ENCODE measurements at regions not wholly inside any gene's neighbourhood (a gene's known extent, or its start where the extent isn't known, plus 50 kb on each side); places are given as distances from the start of the nearest gene placed in this dataset.

GRCh38 chr3:187504435-187504834, 136.2 kb downstream of the RTP4 start:
- H2AFZ ChIP-seq (ENCODE audit: low read depth, low read length): no peak overlapping the region
- in situ Hi-C loops (cut with MboI): no loop called here
- H3K27me3 ChIP-seq (ENCODE audit: control insufficient read depth in 2 of 2, insufficient read depth in 2 of 2, low read length in 2 of 2): peaks cover 0 to 4% of the 10 kb centered on the region in 2 experiments; a peak in 1 of 5 replicates
- FAIRE-seq (no peak), DNase-seq (ENCODE audit: extremely low read depth in 1 of 4, low spot score in 3 of 4) (no peak), ATAC-seq (no peak)
- H4K20me1 ChIP-seq (replicated peaks; ENCODE audit: control insufficient read depth, insufficient read depth, low read length): no peaks in the 10 kb centered on the region
- no peaks in the 10 kb centered on the region for H3K9me1 ChIP-seq (ENCODE audit: control insufficient read depth, insufficient read depth, low read length)
- TF ChIP-seq HMBOX1 (IDR thresholded peaks at IDR 0.05): peak; percentile 38; the same call in 1 of the 2 replicates
- no peak for TF ChIP-seq TRIM28 (IDR thresholded peaks at IDR 0.05)
- no peaks in the 10 kb centered on the region for H3K4me1 ChIP-seq (replicated peaks in 1 of 2; ENCODE audit: control insufficient read depth in 2 of 2, insufficient read depth in 2 of 2, low read length in 2 of 2)
- CTCF ChIA-PET (ENCODE audit: low intra/inter-chr PET ratio): no interaction called here
- no peaks in the 10 kb centered on the region for H3K9me3 ChIP-seq (replicated peaks; ENCODE audit: control insufficient read depth, insufficient read depth, low read depth, low read length)
- POLR2A ChIA-PET: no interaction called here
- intact Hi-C loops (cut with micrococcal nuclease): no loop called here
- 9% methylated on average over 3 of the region's 3 CpGs for WGBS (ENCODE audit: insufficient coverage, low coverage, missing lambda C conversion rate)
- H3K4me3 ChIP-seq: no peak overlapping the region
- no peaks in the 10 kb centered on the region for H3K79me2 ChIP-seq (ENCODE audit: control insufficient read depth, insufficient read depth, low read length)
- no peak overlapping the region for H3K27ac ChIP-seq (ENCODE audit: extremely low read depth, low read depth, low read length)
- no peaks in the 10 kb centered on the region for H3K36me3 ChIP-seq (ENCODE audit: control insufficient read depth, insufficient read depth, low read length)
- no TSS peak for BruUV-seq (replicated peaks)
- H3K4me2 ChIP-seq (ENCODE audit: insufficient read depth, low read length): no peak overlapping the region
- no peak overlapping the region for H3K9ac ChIP-seq (ENCODE audit: insufficient read depth in 1 of 2, low read depth in 2 of 2, low read length in 2 of 2)

- H3K79me2 ChIP-seq (ENCODE audit: control insufficient read depth, insufficient read depth, low read length): no peaks in the 10 kb centered on the region
- H3K9me1 ChIP-seq (ENCODE audit: control insufficient read depth, insufficient read depth, low read length): no peaks in the 10 kb centered on the region
- ChIA-PET CTCF (ENCODE audit: low intra/inter-chr PET ratio) (interaction anchor here (0.6 kb wide), 1 partner anchor 107 kb away, joined by 3 read pairs; no protein-coding TSS in a partner anchor), POLR2A (no interaction called here)
- no peak overlapping the region for H3K27ac ChIP-seq (ENCODE audit: extremely low read depth, low read depth, low read length)
- in situ Hi-C loops (cut with MboI) (no loop called here), intact Hi-C loops (cut with micrococcal nuclease) (no loop called here)
- DNase-seq (ENCODE audit: extremely low read depth in 1 of 4, low spot score in 3 of 4): no peak
- H3K9ac ChIP-seq (ENCODE audit: insufficient read depth in 1 of 2, low read depth in 2 of 2, low read length in 2 of 2): no peak overlapping the region
- no peaks in the 10 kb centered on the region for H3K27me3 ChIP-seq (ENCODE audit: control insufficient read depth in 2 of 2, insufficient read depth in 2 of 2, low read length in 2 of 2)
- no peak for ATAC-seq
- no peak overlapping the region for H3K4me3 ChIP-seq
- H4K20me1 ChIP-seq (replicated peaks; ENCODE audit: control insufficient read depth, insufficient read depth, low read length): no peaks in the 10 kb centered on the region
- H2AFZ ChIP-seq (ENCODE audit: low read depth, low read length): no peak overlapping the region
- WGBS (ENCODE audit: insufficient coverage, low coverage, missing lambda C conversion rate): 0% methylated on average over 3 of the region's 3 CpGs
- FAIRE-seq: no peak
- TF ChIP-seq MAFF (IDR thresholded peaks at IDR 0.05; ENCODE audit: low read length) (0 out of 2 replicates have a peak, but pooled peaks have one; percentile 13), MAFG (tag; conservative IDR thresholded peaks at IDR 0.05) (0 out of 2 replicates have a peak, but pooled peaks have one; percentile 10), ZNF239 (CRISPR knock-in tag; IDR thresholded peaks at IDR 0.05) (no peak), KLF1 (tag; IDR thresholded peaks at IDR 0.05) (no peak), C11orf30 (IDR thresholded peaks at IDR 0.05; ENCODE audit: low read depth) (peak; percentile 31; the same call in 1 of the 2 replicates), ZNF316 (IDR thresholded peaks at IDR 0.05) (peak; percentile 40; the same call in 1 of the 2 replicates)
- TF ChIP-seq, protein P1, sequence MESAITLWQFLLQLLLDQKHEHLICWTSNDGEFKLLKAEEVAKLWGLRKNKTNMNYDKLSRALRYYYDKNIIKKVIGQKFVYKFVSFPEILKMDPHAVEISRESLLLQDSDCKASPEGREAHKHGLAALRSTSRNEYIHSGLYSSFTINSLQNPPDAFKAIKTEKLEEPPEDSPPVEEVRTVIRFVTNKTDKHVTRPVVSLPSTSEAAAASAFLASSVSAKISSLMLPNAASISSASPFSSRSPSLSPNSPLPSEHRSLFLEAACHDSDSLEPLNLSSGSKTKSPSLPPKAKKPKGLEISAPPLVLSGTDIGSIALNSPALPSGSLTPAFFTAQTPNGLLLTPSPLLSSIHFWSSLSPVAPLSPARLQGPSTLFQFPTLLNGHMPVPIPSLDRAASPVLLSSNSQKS (CRISPR knock-in tag; IDR thresholded peaks at IDR 0.05): no peak
- no peaks in the 10 kb centered on the region for H3K36me3 ChIP-seq (ENCODE audit: control insufficient read depth, insufficient read depth, low read length)
- BruUV-seq (replicated peaks): no TSS peak
- no peak overlapping the region for H3K4me2 ChIP-seq (ENCODE audit: insufficient read depth, low read length)
- no peaks in the 10 kb centered on the region for H3K9me3 ChIP-seq (replicated peaks; ENCODE audit: control insufficient read depth, insufficient read depth, low read depth, low read length)
- H3K4me1 ChIP-seq (replicated peaks in 1 of 2; ENCODE audit: control insufficient read depth in 2 of 2, insufficient read depth in 2 of 2, low read length in 2 of 2): no peaks in the 10 kb centered on the region
Measured at GRCh38 chr3:187498211-187498724, 130.1 kb downstream of the RTP4 start.

Data from K562 (cell line).